ENCODE measurements at regions not wholly inside any gene's neighbourhood (a gene's known extent, or its start where the extent isn't known, plus 50 kb on each side); places are given as distances from the start of the nearest gene placed in this dataset.

- 91 to 95% methylated on average over 9 of the region's 9 CpGs for WGBS, 2 donors
- H3K4me1 ChIP-seq, result no peaks in the 10 kb centered on the region
- H3K27me3 ChIP-seq, result no peaks in the 10 kb centered on the region
- no peak overlapping the region for H3K27ac ChIP-seq
- H3K36me3 ChIP-seq, result no peaks in the 10 kb centered on the region
- intact Hi-C loops (cut with DNase I), result no loop called here
- no peak for TF ChIP-seq CTCF (IDR thresholded peaks at IDR 0.05)
- TF ChIP-seq POLR2A (IDR thresholded peaks at IDR 0.05), result no peak
- H3K9me3 ChIP-seq, result no peaks in the 10 kb centered on the region
- no peak for DNase-seq
- H3K4me3 ChIP-seq (replicated peaks in 1 of 3), result no peak overlapping the region
These were observed 339.7 kb upstream of the NFE2L3 start for GRCh38 chr7:25812086-25812850.

DNA sequence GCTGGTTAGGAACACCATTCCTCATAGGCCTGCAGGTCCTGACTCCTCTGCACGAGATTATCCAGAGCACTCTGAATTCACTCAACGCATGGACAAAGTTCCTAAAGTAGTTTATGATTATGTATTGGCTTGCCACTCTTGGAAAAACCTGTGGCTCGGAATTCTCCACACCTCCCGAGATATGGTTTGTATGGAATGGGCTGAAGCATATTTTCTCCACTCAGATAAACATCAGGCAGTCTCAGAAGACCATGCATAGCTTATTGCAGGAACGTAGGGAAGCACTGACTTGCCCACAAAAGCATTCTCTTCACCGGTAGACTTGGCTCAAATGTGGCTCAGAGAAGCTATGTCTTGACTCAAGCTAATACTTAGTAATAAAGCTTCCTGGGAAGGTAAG is 338.6 kb upstream of the NFE2L3 start:
- TF ChIP-seq POLR2A (IDR thresholded peaks at IDR 0.05), result no peak
- no peak for TF ChIP-seq CTCF (IDR thresholded peaks at IDR 0.05)
- Histone ChIP-seq H3K4me1 (no peaks in the 10 kb centered on the region), H3K36me3 (no peaks in the 10 kb centered on the region), H3K4me3 (replicated peaks in 1 of 3) (no peak overlapping the region), H3K27me3 (no peaks in the 10 kb centered on the region), H3K9me3 (no peaks in the 10 kb centered on the region), H3K27ac (no peak overlapping the region)
- 90 to 91% methylated on average over 6 of the region's 6 CpGs for WGBS, 2 donors
- intact Hi-C loops (cut with DNase I), result no loop called here
- no peak for DNase-seq

- no peak overlapping the region for H3K27ac ChIP-seq
- no peaks in the 10 kb centered on the region for H3K36me3 ChIP-seq
- WGBS, 2 donors, result 86 to 87% methylated on average over 2 of the region's 2 CpGs
- TF ChIP-seq CTCF (IDR thresholded peaks at IDR 0.05) (no peak), POLR2A (IDR thresholded peaks at IDR 0.05) (no peak)
- no peak overlapping the region for H3K4me3 ChIP-seq (replicated peaks in 1 of 3)
- no peaks in the 10 kb centered on the region for H3K4me1 ChIP-seq
- no peak for DNase-seq
- no peaks in the 10 kb centered on the region for H3K9me3 ChIP-seq
- intact Hi-C loops (cut with DNase I), result no loop called here
- no peaks in the 10 kb centered on the region for H3K27me3 ChIP-seq
These were observed 336.3 kb upstream of the NFE2L3 start for GRCh38 chr7:25815711-25816110.

- WGBS, 2 donors, result 47 to 56% methylated on average over 5 of the region's 5 CpGs
- H3K9me3 ChIP-seq, result no peaks in the 10 kb centered on the region
- no peaks in the 10 kb centered on the region for H3K27me3 ChIP-seq
- intact Hi-C loops (cut with DNase I), result no loop called here
- no peak overlapping the region for H3K4me3 ChIP-seq (replicated peaks in 1 of 3)
- TF ChIP-seq POLR2A (IDR thresholded peaks at IDR 0.05) (no peak), CTCF (IDR thresholded peaks at IDR 0.05) (peak in 4 of 6 experiments; percentile 47 to 68 (median 54))
- H3K36me3 ChIP-seq, result no peaks in the 10 kb centered on the region
- no peak overlapping the region for H3K27ac ChIP-seq
- DNase-seq, result peak; percentile 63 to 64
- H3K4me1 ChIP-seq, result no peaks in the 10 kb centered on the region
These were observed 331.5 kb upstream of the NFE2L3 start for GRCh38 chr7:25820432-25821040.

- WGBS, 2 donors, result 84 to 91% methylated on average over 3 of the region's 3 CpGs
- Histone ChIP-seq H3K9me3 (no peaks in the 10 kb centered on the region), H3K4me3 (replicated peaks in 1 of 3) (no peak overlapping the region), H3K27me3 (no peaks in the 10 kb centered on the region), H3K36me3 (no peaks in the 10 kb centered on the region), H3K27ac (no peak overlapping the region), H3K4me1 (no peaks in the 10 kb centered on the region)
- intact Hi-C loops (cut with DNase I), result no loop called here
- DNase-seq, result no peak
- TF ChIP-seq CTCF (IDR thresholded peaks at IDR 0.05) (no peak), POLR2A (IDR thresholded peaks at IDR 0.05) (no peak)
These were observed 330.8 kb upstream of the NFE2L3 start for GRCh38 chr7:25821225-25821624.
